SK-N-SH (cell line): ENCODE measurements at regions not wholly inside any gene's neighbourhood (a gene's known extent, or its start where the extent isn't known, plus 50 kb on each side); places are given as distances from the start of the nearest gene placed in this dataset.

Experiments used
- CHD2 ChIP-seq: fragments of 150-350 bp; IDR thresholded peaks from 2 replicates; pipeline ENCODE4 v1.6.1; 2018; ENCODE audit warnings: low read length; ENCODE audit not compliant: partially characterized antibody
- FOXJ3 ChIP-seq: sonication (generic); formaldehyde crosslinking; IDR thresholded peaks from 2 replicates; pipeline ENCODE4 v1.5.1; 2020; ENCODE audit warnings: mild to moderate bottlenecking, missing genetic modification reagents
- GABPA ChIP-seq: IDR thresholded peaks from 2 replicates; pipeline ENCODE4 v1.4.0; 2012; ENCODE audit warnings: low read depth, mild to moderate bottlenecking
- NFIC ChIP-seq: IDR thresholded peaks from 2 replicates; pipeline ENCODE4 v1.4.0; 2012; ENCODE audit warnings: borderline replicate concordance
- POLR2AphosphoS5 ChIP-seq: IDR thresholded peaks from 2 replicates; pipeline ENCODE4 v1.6.1; 2012; ENCODE audit warnings: low read depth, low read length
- RFX5 ChIP-seq: IDR thresholded peaks from 2 replicates; pipeline ENCODE4 v1.6.1; 2012; ENCODE audit warnings: mild to moderate bottlenecking, improper control_type of control experiment, low read length
- SIN3A ChIP-seq: IDR thresholded peaks from 2 replicates; pipeline ENCODE4 v1.6.1; 2012; ENCODE audit warnings: low read depth, mild to moderate bottlenecking, low read length, moderate library complexity, borderline replicate concordance
- YY1 ChIP-seq: IDR thresholded peaks from 2 replicates; pipeline ENCODE4 v1.4.0; 2012; ENCODE audit warnings: low read depth, mild to moderate bottlenecking
- TF ChIP-seq, protein P1 (sequence below): fragments of 150-350 bp; IDR thresholded peaks from 2 replicates; pipeline ENCODE4 v1.6.1; 2016; ENCODE audit warnings: mild to moderate bottlenecking, low read depth, low read length
- TF ChIP-seq, protein P2 (sequence below): fragments of 200-600 bp; sonication (generic); IDR thresholded peaks from 2 replicates; pipeline ENCODE4 v1.6.1; 2017; ENCODE audit warnings: antibody characterized with exemption, mild to moderate bottlenecking, moderate library complexity

DNA sequence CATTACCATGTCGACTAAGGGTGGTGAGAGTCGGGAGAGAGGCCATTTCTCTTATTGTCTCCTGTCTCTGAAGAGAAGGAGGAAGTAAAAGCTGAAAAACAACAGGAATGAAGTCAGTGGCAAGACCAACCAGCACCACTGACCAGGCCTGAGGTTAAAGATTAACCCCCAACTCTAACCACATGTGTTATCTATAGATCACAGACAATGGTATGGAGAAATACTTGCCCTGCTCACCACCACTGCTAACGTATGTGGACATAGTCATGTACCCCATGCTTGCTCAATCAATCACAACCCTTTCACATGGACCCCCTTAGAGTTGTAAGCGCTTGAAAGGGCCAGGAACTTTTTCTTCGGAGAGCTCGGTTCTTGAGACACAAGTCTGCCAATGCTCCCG, 690.9 kb upstream of the LMO3 start:
- TF ChIP-seq FOXJ3 (CRISPR knock-in tag) = no peak
- TF ChIP-seq, protein P1, sequence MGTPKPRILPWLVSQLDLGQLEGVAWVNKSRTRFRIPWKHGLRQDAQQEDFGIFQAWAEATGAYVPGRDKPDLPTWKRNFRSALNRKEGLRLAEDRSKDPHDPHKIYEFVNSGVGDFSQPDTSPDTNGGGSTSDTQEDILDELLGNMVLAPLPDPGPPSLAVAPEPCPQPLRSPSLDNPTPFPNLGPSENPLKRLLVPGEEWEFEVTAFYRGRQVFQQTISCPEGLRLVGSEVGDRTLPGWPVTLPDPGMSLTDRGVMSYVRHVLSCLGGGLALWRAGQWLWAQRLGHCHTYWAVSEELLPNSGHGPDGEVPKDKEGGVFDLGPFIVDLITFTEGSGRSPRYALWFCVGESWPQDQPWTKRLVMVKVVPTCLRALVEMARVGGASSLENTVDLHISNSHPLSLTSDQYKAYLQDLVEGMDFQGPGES = no peak
- no peak for TF ChIP-seq NFIC
- TF ChIP-seq, protein P2, sequence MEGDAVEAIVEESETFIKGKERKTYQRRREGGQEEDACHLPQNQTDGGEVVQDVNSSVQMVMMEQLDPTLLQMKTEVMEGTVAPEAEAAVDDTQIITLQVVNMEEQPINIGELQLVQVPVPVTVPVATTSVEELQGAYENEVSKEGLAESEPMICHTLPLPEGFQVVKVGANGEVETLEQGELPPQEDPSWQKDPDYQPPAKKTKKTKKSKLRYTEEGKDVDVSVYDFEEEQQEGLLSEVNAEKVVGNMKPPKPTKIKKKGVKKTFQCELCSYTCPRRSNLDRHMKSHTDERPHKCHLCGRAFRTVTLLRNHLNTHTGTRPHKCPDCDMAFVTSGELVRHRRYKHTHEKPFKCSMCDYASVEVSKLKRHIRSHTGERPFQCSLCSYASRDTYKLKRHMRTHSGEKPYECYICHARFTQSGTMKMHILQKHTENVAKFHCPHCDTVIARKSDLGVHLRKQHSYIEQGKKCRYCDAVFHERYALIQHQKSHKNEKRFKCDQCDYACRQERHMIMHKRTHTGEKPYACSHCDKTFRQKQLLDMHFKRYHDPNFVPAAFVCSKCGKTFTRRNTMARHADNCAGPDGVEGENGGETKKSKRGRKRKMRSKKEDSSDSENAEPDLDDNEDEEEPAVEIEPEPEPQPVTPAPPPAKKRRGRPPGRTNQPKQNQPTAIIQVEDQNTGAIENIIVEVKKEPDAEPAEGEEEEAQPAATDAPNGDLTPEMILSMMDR = no peak
- TF ChIP-seq CHD2 = no peak
- TF ChIP-seq YY1 = no peak
- no peak for TF ChIP-seq SIN3A
- TF ChIP-seq RFX5 = no peak
- TF ChIP-seq GABPA = no peak
- TF ChIP-seq POLR2AphosphoS5 = no peak
